DMS 273 (cell line): ENCODE measurements at regions not wholly inside any gene's neighbourhood (a gene's known extent, or its start where the extent isn't known, plus 50 kb on each side); places are given as distances from the start of the nearest gene placed in this dataset.

Experiments used
- DNase-seq: peaks from one replicate; lab custom pipeline; 2025; ENCODE audit not compliant: unreplicated experiment; lab: John Stamatoyannopoulos, UW

DNA sequence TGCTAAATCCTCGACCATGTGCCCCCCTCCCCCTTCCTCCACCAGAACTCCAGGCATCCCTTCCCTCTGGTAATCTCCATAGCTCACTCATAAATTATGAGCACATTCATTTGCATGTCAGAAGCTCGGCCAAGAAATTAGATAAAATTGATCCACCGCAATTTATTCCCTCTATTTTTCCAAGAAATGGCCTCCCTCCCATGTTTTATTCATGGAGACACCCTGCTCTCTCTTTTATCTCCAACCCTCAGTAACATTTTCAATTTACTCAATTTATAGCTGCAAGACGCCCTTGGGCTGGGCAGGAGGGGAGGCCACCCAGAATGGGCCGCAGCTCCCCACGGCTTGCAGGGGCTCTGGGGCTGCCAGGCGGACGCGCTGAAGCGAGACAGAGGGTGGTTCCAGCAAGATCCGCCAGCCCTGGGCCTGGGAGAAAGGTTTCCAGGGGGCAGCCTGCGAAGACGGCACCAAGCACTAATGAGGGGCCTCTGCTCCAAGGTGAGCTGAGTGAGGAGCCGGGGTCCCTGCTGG lies 54.7 kb upstream of the ZNF423 start:
- no peak for DNase-seq

- DNase-seq = no peak
Measured at GRCh38 chr16:49911430-49911829, 55.5 kb upstream of the ZNF423 start.

DNA sequence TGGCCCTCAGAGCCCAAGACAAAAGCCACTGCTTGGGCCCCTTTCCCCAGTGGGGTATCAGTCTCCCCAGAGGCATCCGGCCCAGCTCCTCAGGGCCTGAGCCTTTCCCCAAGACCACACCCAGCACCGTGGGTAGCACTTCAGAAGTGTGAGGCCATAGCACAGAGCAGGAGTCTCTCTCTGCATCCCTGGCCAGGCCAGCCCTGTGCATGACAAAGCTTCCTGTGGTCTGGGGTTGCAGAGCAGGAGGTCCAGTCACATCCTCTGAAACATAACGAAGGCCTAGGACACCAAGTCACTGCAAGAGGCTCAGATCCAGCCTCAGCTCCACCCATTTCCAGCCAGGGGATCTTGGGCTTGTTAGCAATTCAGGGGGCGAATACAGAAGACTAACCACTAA lies 56.8 kb upstream of the ZNF423 start:
- DNase-seq = no peak

GRCh38 chr16:49913720-49914119 lies 57.8 kb upstream of the ZNF423 start:
- DNase-seq = no peak

DNA sequence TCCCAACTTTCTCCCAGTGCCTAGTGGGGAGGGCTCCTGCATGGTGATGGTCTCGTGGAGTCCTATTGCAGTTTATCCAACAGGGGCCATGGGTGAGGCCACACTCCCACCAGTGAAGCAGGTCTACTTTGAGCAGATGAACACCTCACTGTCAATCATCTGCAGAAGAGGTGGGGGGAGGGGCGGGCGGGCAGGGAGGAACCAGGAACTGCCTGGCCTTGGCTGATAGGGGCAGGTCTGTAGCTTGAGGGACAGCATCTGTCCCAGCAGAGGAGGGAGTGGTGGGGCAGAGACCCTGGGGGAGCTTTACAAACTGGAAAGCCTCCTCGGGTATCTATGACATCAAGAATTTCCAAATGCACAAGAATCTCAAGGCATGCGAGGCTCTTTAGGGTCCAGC lies 58.7 kb upstream of the ZNF423 start:
- no peak for DNase-seq

GRCh38 chr16:49918257-49918656 lies 62.3 kb upstream of the ZNF423 start:
- DNase-seq = no peak

GRCh38 chr16:49919327-49919726 lies 63.4 kb upstream of the ZNF423 start:
- no peak for DNase-seq

DNA sequence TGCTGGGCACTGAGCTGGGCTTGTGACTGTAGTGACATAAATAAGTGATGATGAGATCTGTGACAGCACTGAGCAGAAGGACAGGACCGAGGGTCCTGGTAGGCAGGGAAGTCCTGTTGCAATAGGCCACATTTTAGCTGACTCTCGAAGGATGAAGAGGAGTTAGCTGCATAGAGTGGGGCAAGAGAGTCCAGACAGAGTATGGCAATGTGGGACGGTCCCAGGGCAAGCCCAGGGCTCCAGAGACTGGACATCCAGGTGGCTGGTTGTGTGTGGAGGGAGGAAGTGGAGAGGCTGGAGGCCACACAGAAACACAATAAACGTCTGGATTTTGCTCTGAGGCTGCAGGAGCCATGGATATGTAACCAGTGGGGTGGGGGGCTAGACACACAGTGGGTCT lies 64.5 kb upstream of the ZNF423 start:
- no peak for DNase-seq

GRCh38 chr16:49921106-49921505 lies 65.2 kb upstream of the ZNF423 start:
- no peak for DNase-seq

GRCh38 chr16:49921791-49922456 lies 66.0 kb upstream of the ZNF423 start:
- peak; percentile 89 for DNase-seq

- no peak for DNase-seq
Measured at GRCh38 chr16:49923411-49923810, 67.5 kb upstream of the ZNF423 start.

DNA sequence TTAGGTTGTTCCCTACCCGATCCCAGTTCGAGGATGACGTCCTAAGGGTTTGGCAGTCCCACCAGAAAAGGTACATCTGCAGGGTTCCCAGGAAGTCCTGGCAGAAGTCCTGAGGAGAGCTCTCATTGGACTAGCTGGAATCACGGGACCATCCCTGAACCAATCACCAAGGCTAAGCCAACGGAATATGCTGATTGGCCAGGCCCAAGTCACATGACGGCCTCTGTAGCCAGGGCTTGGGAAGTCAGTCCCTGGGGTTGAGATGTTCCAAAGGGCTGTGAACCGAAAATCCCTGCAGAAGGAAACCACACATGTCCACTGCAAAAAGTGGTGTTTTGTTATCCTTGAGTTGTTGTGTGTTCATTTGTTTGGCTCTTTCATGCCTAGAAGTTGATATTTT lies 68.2 kb upstream of the ZNF423 start:
- DNase-seq = peak; percentile 33

- no peak for DNase-seq
Measured at GRCh38 chr16:49926941-49927340, 71.0 kb upstream of the ZNF423 start.

GRCh38 chr16:49928176-49929041 lies 72.5 kb upstream of the ZNF423 start:
- no peak for DNase-seq

DNA sequence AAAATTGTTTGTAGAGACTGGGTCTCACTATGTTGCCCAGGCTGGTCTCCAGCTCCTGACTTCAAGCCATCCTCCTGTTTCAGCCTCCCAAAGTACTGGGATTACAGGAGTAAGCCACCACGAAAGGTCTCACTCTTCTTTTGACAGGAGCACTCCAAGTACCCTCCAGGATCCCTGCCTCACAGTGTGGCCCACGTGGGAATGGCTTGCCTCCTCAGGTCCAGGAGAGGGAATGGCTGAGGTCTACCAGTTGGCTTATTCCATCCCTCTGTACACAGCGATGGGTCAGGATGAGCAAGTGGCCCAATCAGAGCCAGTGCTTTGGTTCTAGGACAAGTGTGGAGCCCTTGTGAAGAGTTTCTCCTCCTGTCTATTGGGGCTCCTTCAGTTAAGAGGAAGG lies 73.7 kb upstream of the ZNF423 start:
- no peak for DNase-seq

GRCh38 chr16:49930841-49931240 lies 74.9 kb upstream of the ZNF423 start:
- DNase-seq = no peak

GRCh38 chr16:49931266-49931665 lies 75.4 kb upstream of the ZNF423 start:
- no peak for DNase-seq

DNA sequence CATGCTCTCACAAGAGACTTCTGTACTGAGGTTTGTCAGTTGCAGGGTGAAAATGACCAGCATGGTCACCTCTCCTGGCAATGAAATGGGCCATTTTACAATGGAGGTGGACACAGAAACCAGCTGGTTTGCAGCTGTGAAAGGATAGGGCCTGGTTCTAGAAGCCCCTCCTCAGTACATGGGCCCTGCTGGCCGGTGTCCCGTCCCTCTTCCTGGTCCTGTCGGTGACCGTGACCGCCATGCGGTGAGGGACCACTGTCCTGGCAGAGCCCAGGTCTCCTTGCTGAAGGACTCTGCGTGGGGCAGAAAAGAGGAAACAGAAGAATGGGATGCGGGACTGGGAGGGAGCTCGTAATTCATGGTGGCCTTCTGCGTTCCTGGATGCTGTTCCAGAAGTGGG lies 76.0 kb upstream of the ZNF423 start:
- DNase-seq = no peak

GRCh38 chr16:49932434-49932833 lies 76.5 kb upstream of the ZNF423 start:
- DNase-seq = peak; percentile 39

GRCh38 chr16:49932946-49933345 lies 77.0 kb upstream of the ZNF423 start:
- peak; percentile 72 for DNase-seq

DNA sequence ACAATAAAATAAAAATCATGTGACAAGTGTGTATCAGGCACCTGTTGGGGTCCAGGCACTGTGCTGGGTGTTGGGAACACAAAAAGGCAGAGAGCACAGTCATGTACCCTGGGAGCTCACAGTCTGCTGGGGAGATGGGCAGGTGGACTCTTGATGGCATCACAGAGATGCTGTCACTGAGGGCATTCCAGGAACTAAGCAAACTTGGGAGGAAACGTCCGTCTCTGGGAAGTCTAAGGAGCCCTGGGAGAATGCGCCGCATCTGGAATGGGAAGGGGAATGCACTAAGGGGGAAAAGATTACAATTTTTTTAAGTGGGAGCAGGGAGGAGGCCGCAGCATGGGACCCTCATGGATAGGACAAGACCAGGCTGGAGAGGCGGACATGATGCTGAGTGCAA lies 80.9 kb upstream of the ZNF423 start:
- no peak for DNase-seq

DNA sequence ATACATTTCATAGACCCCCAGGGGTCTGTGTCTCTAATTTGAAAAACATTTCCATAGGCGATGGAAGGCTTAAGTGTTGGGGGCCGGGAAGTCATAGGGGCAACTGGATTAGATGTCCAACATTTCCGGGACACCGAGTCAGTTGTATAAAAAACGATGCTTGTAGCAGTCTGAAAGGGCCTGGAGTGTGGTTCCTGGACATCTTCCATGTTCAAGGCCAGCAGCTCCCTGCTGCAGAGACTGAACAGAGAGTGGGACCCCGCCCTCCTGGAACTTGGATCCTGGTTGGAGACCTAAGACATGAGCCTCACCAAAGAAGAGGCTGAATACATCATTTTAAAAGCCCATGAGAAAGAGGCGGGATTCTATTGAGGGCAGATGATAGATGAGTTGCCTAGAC lies 82.0 kb upstream of the ZNF423 start:
- no peak for DNase-seq
